ENCODE measurements at regions not wholly inside any gene's neighbourhood (a gene's known extent, or its start where the extent isn't known, plus 50 kb on each side); places are given as distances from the start of the nearest gene placed in this dataset.

- TF ChIP-seq CTCF (IDR thresholded peaks at IDR 0.05; ENCODE audit: low read depth, low read length, missing input control), result no peak
- no peak for TF ChIP-seq YY1 (IDR thresholded peaks at IDR 0.05)
- no peak for TF ChIP-seq GABPA (IDR thresholded peaks at IDR 0.05 in 1 of 2, conservative IDR thresholded peaks at IDR 0.05 in 1 of 2)
- TF ChIP-seq SP1 (IDR thresholded peaks at IDR 0.05), result no peak
- TF ChIP-seq NR2F2 (IDR thresholded peaks at IDR 0.05), result no peak
- no peak for TF ChIP-seq MAX (IDR thresholded peaks at IDR 0.05)
- TF ChIP-seq ATF3 (IDR thresholded peaks at IDR 0.05), result no peak
- TF ChIP-seq REST (IDR thresholded peaks at IDR 0.05), result no peak
These were observed 543.2 kb upstream of the LRRTM4 start for GRCh38 chr2:78065366-78065765.
